ENCODE measurements at regions not wholly inside any gene's neighbourhood (a gene's known extent, or its start where the extent isn't known, plus 50 kb on each side); places are given as distances from the start of the nearest gene placed in this dataset.

DNA sequence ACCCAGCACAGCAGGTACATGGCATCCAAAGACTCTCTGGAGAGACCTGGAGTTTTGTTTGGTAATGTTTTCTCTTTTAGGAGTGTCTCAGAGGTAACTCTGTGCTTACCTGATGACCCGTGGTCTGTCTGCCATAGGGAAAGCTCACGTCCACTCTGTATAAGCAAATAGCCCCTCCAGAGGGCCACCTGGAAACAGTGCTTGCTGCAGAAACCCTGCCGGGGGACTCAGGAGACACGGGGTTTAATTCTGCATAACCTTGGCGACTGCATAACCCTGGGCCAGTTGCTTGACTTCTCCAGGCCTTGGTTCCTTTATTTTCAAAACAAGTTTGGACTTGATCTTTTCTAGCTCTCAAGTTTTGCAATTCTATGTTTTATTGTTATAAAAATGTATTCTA lies 187.2 kb upstream of the SOX1 start:
- no peak for DNase-seq
- intact Hi-C loops (cut with DNase I; ENCODE audit: low total_unique reads) (no loop called here), in situ Hi-C loops (cut with MboI; ENCODE audit: low pct_ligation_motif_present in 1 of 4, low pct_unique_long_range_greater_than_20kb in 1 of 4, low sequenced_read_pairs in 3 of 4) (no loop called here)
- Histone ChIP-seq H3K27me3 (no peaks in the 10 kb centered on the region), H3K9me3 (no peaks in the 10 kb centered on the region), H3K27ac (no peak overlapping the region), H3K4me3 (no peak overlapping the region), H3K4me1 (no peaks in the 10 kb centered on the region), H3K36me3 (no peaks in the 10 kb centered on the region)
- WGBS, 2 donors (ENCODE audit: low coverage in 1 of 2): 46% methylated on average over 5 of the region's 5 CpGs; no CpG with 5 or more reads in 1 of the 2 donors
- no peak for TF ChIP-seq POLR2A (IDR thresholded peaks at IDR 0.05)
- no peak for TF ChIP-seq POLR2AphosphoS5 (IDR thresholded peaks at IDR 0.05)
- TF ChIP-seq EP300 (IDR thresholded peaks at IDR 0.05; ENCODE audit: low read depth): no peak
- TF ChIP-seq, protein P1, sequence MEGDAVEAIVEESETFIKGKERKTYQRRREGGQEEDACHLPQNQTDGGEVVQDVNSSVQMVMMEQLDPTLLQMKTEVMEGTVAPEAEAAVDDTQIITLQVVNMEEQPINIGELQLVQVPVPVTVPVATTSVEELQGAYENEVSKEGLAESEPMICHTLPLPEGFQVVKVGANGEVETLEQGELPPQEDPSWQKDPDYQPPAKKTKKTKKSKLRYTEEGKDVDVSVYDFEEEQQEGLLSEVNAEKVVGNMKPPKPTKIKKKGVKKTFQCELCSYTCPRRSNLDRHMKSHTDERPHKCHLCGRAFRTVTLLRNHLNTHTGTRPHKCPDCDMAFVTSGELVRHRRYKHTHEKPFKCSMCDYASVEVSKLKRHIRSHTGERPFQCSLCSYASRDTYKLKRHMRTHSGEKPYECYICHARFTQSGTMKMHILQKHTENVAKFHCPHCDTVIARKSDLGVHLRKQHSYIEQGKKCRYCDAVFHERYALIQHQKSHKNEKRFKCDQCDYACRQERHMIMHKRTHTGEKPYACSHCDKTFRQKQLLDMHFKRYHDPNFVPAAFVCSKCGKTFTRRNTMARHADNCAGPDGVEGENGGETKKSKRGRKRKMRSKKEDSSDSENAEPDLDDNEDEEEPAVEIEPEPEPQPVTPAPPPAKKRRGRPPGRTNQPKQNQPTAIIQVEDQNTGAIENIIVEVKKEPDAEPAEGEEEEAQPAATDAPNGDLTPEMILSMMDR (IDR thresholded peaks at IDR 0.05): no peak

DNA sequence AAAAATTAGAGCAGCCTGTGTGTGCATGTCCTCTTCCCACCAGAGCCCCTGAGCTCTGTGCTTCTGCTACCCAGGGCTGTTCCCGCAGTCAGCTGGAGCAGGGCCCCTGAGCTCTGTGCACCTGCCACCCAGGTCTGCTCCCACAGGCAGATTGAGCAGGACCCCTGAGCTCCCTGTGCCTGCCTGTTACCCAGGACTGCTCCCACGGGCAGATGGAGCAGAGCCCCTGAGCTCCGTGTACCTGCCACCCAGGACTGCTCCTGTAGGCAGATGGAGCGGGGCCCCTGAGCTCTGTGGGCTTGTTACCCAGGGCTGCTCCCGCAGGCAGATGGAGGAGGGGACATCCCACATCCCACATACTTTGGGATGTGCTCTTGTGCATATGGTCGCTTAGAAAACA lies 186.8 kb upstream of the SOX1 start:
- no peaks in the 10 kb centered on the region for H3K27me3 ChIP-seq
- DNase-seq: no peak
- H3K4me1 ChIP-seq: no peaks in the 10 kb centered on the region
- H3K9me3 ChIP-seq: no peaks in the 10 kb centered on the region
- H3K4me3 ChIP-seq: no peak overlapping the region
- intact Hi-C loops (cut with DNase I; ENCODE audit: low total_unique reads): no loop called here
- H3K27ac ChIP-seq: no peak overlapping the region
- WGBS, 2 donors (ENCODE audit: low coverage in 1 of 2): 52 to 73% methylated on average over 2 to 3 of the region's 6 CpGs
- in situ Hi-C loops (cut with MboI; ENCODE audit: low pct_ligation_motif_present in 1 of 4, low pct_unique_long_range_greater_than_20kb in 1 of 4, low sequenced_read_pairs in 3 of 4): no loop called here
- H3K36me3 ChIP-seq: no peaks in the 10 kb centered on the region
- TF ChIP-seq EP300 (IDR thresholded peaks at IDR 0.05; ENCODE audit: low read depth) (no peak), POLR2AphosphoS5 (IDR thresholded peaks at IDR 0.05) (no peak)
- TF ChIP-seq, protein P1 (IDR thresholded peaks at IDR 0.05): no peak

DNA sequence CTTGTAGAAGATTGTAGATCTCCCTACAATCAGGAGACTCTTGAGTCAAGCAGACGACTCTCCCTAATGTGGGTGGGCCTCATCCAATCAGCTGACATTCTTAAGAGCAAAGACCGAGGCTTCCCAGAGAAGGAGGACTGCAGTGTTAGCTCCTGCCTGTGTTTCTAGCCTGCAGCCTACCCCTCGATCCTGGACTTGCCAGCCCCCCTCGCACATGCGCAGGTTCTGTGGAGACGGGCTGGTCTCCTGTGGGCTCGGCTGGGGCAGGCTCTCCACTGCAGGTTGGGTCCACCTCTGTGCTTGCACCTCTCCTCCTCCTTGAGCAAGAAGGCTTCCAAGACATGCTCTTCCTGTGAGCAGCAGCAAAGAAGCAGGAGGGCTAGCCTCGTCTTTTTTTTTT lies 185.2 kb upstream of the SOX1 start:
- Histone ChIP-seq H3K36me3 (no peaks in the 10 kb centered on the region), H3K4me1 (no peaks in the 10 kb centered on the region), H3K27ac (no peak overlapping the region), H3K27me3 (no peaks in the 10 kb centered on the region), H3K9me3 (no peaks in the 10 kb centered on the region), H3K4me3 (no peak overlapping the region)
- in situ Hi-C loops (cut with MboI; ENCODE audit: low pct_ligation_motif_present in 1 of 4, low pct_unique_long_range_greater_than_20kb in 1 of 4, low sequenced_read_pairs in 3 of 4): no loop called here
- intact Hi-C loops (cut with DNase I; ENCODE audit: low total_unique reads): no loop called here
- TF ChIP-seq POLR2A (IDR thresholded peaks at IDR 0.05) (no peak), EP300 (IDR thresholded peaks at IDR 0.05; ENCODE audit: low read depth) (no peak), POLR2AphosphoS5 (IDR thresholded peaks at IDR 0.05) (no peak)
- TF ChIP-seq, protein P1 (IDR thresholded peaks at IDR 0.05): no peak
- DNase-seq: no peak
- 82% methylated on average over 8 of the region's 8 CpGs; no CpG with 5 or more reads in 1 of the 2 donors for WGBS, 2 donors (ENCODE audit: low coverage in 1 of 2)

GRCh38 chr13:111882351-111882750 lies 184.6 kb upstream of the SOX1 start:
- H3K9me3 ChIP-seq: no peaks in the 10 kb centered on the region
- WGBS, 2 donors (ENCODE audit: low coverage in 1 of 2): 61 to 100% methylated on average over 1 to 6 of the region's 6 CpGs
- no peaks in the 10 kb centered on the region for H3K36me3 ChIP-seq
- in situ Hi-C loops (cut with MboI; ENCODE audit: low pct_ligation_motif_present in 1 of 4, low pct_unique_long_range_greater_than_20kb in 1 of 4, low sequenced_read_pairs in 3 of 4) (no loop called here), intact Hi-C loops (cut with DNase I; ENCODE audit: low total_unique reads) (no loop called here)
- no peak overlapping the region for H3K4me3 ChIP-seq
- no peak overlapping the region for H3K27ac ChIP-seq
- TF ChIP-seq, protein P1 (IDR thresholded peaks at IDR 0.05): no peak
- no peak for DNase-seq
- no peaks in the 10 kb centered on the region for H3K4me1 ChIP-seq
- H3K27me3 ChIP-seq: no peaks in the 10 kb centered on the region
